ENCODE measurements at regions not wholly inside any gene's neighbourhood (a gene's known extent, or its start where the extent isn't known, plus 50 kb on each side); places are given as distances from the start of the nearest gene placed in this dataset.

DNA sequence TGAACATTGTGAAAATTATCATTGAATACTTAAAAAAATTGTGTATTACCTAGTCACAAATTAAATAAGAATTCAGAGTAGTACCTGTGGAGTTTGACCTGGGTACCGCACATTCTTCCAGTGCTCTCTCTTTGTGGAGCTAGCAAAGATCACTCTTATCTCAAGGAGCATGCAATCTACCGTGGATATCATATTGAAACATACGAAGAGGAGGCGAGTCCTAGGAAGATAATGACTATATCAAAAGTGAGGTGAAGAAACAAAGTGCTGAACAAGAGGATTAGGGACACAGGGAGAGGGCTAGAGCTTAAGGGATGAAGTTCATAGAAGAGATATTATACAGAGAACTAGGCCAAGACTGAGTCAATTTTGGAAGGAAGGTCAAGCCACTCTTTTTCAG, 55.9 kb upstream of the NR3C1 start:
- no peak overlapping the region for H3K9ac ChIP-seq (ENCODE audit: insufficient read depth, low read length)
- H3K4me1 ChIP-seq (ENCODE audit: control insufficient read depth, extremely low read depth, insufficient read depth, low read length), result peaks cover 5% of the 10 kb centered on the region
- H2AFZ ChIP-seq (ENCODE audit: low read length), result no peak overlapping the region
- H3K36me3 ChIP-seq (ENCODE audit: control insufficient read depth, insufficient read depth, low read length), result no peaks in the 10 kb centered on the region
- no peaks in the 10 kb centered on the region for H4K20me1 ChIP-seq (ENCODE audit: control insufficient read depth, extremely low read depth, insufficient read depth, low read length)
- no peaks in the 10 kb centered on the region for H3K27me3 ChIP-seq (ENCODE audit: control insufficient read depth, insufficient read depth, low read length)
- no peak overlapping the region for H3K27ac ChIP-seq (ENCODE audit: insufficient read depth, low read length)
- H3K9me3 ChIP-seq (ENCODE audit: control insufficient read depth, insufficient read depth, low read depth, low read length), result no peaks in the 10 kb centered on the region
- TF ChIP-seq, protein P1, sequence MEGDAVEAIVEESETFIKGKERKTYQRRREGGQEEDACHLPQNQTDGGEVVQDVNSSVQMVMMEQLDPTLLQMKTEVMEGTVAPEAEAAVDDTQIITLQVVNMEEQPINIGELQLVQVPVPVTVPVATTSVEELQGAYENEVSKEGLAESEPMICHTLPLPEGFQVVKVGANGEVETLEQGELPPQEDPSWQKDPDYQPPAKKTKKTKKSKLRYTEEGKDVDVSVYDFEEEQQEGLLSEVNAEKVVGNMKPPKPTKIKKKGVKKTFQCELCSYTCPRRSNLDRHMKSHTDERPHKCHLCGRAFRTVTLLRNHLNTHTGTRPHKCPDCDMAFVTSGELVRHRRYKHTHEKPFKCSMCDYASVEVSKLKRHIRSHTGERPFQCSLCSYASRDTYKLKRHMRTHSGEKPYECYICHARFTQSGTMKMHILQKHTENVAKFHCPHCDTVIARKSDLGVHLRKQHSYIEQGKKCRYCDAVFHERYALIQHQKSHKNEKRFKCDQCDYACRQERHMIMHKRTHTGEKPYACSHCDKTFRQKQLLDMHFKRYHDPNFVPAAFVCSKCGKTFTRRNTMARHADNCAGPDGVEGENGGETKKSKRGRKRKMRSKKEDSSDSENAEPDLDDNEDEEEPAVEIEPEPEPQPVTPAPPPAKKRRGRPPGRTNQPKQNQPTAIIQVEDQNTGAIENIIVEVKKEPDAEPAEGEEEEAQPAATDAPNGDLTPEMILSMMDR (conservative IDR thresholded peaks at IDR 0.05 in 1 of 2, IDR thresholded peaks at IDR 0.05 in 1 of 2; ENCODE audit: low read depth in 1 of 2, low read length in 2 of 2), result no peak
- no peak for TF ChIP-seq EZH2 (IDR thresholded peaks at IDR 0.05; ENCODE audit: low read length, missing control alignments)
- no peak overlapping the region for H3K4me2 ChIP-seq (ENCODE audit: extremely low read depth, insufficient read depth, low read length)
- DNase-seq (ENCODE audit: low read depth in 2 of 2), result no peak
- no peak overlapping the region for H3K4me3 ChIP-seq (replicated peaks in 1 of 4; ENCODE audit: control extremely low read depth in 1 of 4, insufficient read depth in 1 of 4, low read depth in 3 of 4, low read length in 4 of 4)
- no peaks in the 10 kb centered on the region for H3K79me2 ChIP-seq (ENCODE audit: control insufficient read depth, insufficient read depth, low read length)

DNA sequence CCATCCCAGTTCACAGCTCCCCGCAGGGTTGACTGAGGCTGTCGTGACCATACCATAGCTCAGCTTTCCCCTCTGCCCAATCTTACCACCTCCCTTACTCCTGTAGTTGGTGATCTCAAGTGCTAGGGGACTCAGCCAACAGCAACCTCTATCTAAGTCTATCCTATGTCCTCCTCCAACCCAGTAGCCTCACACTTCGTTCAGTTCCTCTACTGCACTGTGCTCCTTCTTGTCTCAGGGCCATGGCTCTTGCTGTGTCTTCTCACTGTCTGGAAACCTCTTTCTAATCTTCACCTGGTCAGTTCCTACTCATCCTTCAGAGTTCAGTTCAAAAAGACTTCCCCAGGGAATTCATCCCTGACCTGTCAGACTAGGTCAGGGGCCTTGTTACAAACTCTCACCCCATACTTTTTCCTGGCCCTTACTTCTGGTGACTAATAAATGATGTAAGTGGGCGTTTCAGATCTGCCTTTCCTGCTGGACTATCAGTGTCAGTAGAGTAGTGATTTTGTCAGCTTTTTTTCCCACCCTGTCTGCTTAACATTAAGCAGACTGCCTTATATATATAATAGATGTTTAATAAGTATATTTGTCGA, 53.6 kb upstream of the NR3C1 start:
- Histone ChIP-seq H3K4me1 (ENCODE audit: control insufficient read depth, extremely low read depth, insufficient read depth, low read length) (peaks cover 5% of the 10 kb centered on the region), H3K79me2 (ENCODE audit: control insufficient read depth, insufficient read depth, low read length) (no peaks in the 10 kb centered on the region), H4K20me1 (ENCODE audit: control insufficient read depth, extremely low read depth, insufficient read depth, low read length) (no peaks in the 10 kb centered on the region), H3K4me2 (ENCODE audit: extremely low read depth, insufficient read depth, low read length) (no peak overlapping the region), H3K9ac (ENCODE audit: insufficient read depth, low read length) (no peak overlapping the region), H3K9me3 (ENCODE audit: control insufficient read depth, insufficient read depth, low read depth, low read length) (no peaks in the 10 kb centered on the region), H3K27ac (ENCODE audit: insufficient read depth, low read length) (no peak overlapping the region), H2AFZ (ENCODE audit: low read length) (no peak overlapping the region), H3K27me3 (ENCODE audit: control insufficient read depth, insufficient read depth, low read length) (no peaks in the 10 kb centered on the region), H3K36me3 (ENCODE audit: control insufficient read depth, insufficient read depth, low read length) (no peaks in the 10 kb centered on the region), H3K4me3 (replicated peaks in 1 of 4; ENCODE audit: control extremely low read depth in 1 of 4, insufficient read depth in 1 of 4, low read depth in 3 of 4, low read length in 4 of 4) (no peak overlapping the region)
- TF ChIP-seq, protein P1 (conservative IDR thresholded peaks at IDR 0.05 in 1 of 2, IDR thresholded peaks at IDR 0.05 in 1 of 2; ENCODE audit: low read depth in 1 of 2, low read length in 2 of 2), result no peak
- no peak for TF ChIP-seq EZH2 (IDR thresholded peaks at IDR 0.05; ENCODE audit: low read length, missing control alignments)
- DNase-seq (ENCODE audit: low read depth in 2 of 2), result peak; percentile 56 to 72

DNA sequence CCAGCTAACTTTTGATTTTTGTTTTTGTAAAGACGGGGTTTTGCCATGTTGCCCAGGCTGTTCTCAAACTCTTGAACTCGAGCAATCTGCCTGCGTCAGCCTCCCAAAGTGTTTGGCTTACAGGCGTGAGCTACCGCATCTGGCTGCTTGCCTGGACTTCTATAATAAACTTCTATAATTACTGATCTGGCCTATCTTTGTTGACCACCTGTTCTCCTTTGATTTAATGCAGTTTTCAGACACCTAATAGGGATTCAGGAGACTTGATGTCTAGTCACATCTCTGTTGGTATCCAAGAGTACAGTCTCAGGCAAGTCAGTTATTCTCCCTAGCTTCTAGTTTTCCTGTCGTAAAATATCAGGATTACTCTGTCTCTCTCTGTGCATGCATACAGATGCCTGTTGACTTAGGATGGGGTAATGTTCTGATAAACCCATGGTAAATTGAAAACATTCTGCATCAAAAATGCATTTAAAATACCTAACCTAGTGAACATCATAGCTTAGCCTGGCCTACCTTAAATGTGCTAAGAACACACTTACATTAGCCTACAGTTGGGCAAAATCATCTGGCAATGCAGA, 51.5 kb upstream of the NR3C1 start:
- Histone ChIP-seq H3K9me3 (ENCODE audit: control insufficient read depth, insufficient read depth, low read depth, low read length) (no peaks in the 10 kb centered on the region), H3K27ac (ENCODE audit: insufficient read depth, low read length) (no peak overlapping the region), H3K36me3 (ENCODE audit: control insufficient read depth, insufficient read depth, low read length) (no peaks in the 10 kb centered on the region), H3K4me3 (replicated peaks in 1 of 4; ENCODE audit: control extremely low read depth in 1 of 4, insufficient read depth in 1 of 4, low read depth in 3 of 4, low read length in 4 of 4) (no peak overlapping the region), H4K20me1 (ENCODE audit: control insufficient read depth, extremely low read depth, insufficient read depth, low read length) (no peaks in the 10 kb centered on the region), H3K27me3 (ENCODE audit: control insufficient read depth, insufficient read depth, low read length) (no peaks in the 10 kb centered on the region), H3K79me2 (ENCODE audit: control insufficient read depth, insufficient read depth, low read length) (no peaks in the 10 kb centered on the region), H3K4me2 (ENCODE audit: extremely low read depth, insufficient read depth, low read length) (no peak overlapping the region), H2AFZ (ENCODE audit: low read length) (no peak overlapping the region), H3K9ac (ENCODE audit: insufficient read depth, low read length) (no peak overlapping the region), H3K4me1 (ENCODE audit: control insufficient read depth, extremely low read depth, insufficient read depth, low read length) (peaks cover 5% of the 10 kb centered on the region)
- TF ChIP-seq, protein P1 (conservative IDR thresholded peaks at IDR 0.05 in 1 of 2, IDR thresholded peaks at IDR 0.05 in 1 of 2; ENCODE audit: low read depth in 1 of 2, low read length in 2 of 2), result no peak
- no peak for TF ChIP-seq EZH2 (IDR thresholded peaks at IDR 0.05; ENCODE audit: low read length, missing control alignments)
- DNase-seq (ENCODE audit: low read depth in 2 of 2), result no peak

Data from fibroblast of lung (primary cell).